ENCODE measurements at regions not wholly inside any gene's neighbourhood (a gene's known extent, or its start where the extent isn't known, plus 50 kb on each side); places are given as distances from the start of the nearest gene placed in this dataset.
"Not testable (repeated sequence)": the region's sequence is repeated elsewhere in the genome, so short reads cannot be mapped to it uniquely, and the experiment has no call there.

DNA sequence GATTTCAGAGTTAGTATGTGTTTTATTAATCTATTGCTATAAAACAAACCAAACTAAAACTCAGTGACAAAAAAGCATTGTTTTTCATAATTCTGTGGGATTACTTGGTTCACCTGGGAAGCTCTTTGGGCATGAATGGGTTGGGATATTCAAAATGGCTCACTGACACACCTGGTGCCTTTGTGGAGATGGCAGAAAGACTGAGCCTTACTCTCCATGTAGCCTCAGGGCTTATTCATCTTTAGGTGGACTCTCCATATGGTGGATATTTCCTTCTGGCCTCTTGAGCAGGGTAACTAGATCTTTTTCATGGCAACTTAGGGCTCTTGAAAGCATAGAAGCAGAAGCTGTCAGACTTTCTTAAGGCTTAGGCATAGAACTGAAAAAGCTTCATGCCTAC is 1102.8 kb upstream of the SEL1L start:
- DNase-seq = no peak

GRCh38 chr14:82641050-82641540 is 1107.4 kb upstream of the SEL1L start:
- no peak for DNase-seq

- DNase-seq = no peak
These were observed 1108.8 kb upstream of the SEL1L start for GRCh38 chr14:82642425-82642824.

GRCh38 chr14:82647088-82647810 is 1113.6 kb upstream of the SEL1L start:
- no peak for DNase-seq

DNA sequence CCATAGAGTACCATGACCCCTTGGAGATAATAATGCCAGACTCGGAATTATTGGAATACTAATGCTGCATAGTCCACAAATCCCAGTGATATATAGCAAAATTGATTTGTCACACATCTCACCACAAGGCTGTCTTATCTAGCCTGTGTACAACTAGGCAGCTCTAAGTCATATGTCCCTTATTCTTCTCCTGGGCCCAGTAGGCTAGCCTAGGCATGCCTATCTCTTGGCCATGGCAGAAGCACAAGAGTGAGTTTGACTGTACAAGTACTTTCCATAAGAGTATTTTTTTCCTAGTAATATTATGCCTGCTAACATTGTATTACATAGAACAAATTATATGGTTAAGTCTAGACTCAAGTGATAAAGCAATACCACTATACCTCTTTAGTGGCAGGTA is 1122.1 kb upstream of the SEL1L start:
- DNase-seq = no peak

DNA sequence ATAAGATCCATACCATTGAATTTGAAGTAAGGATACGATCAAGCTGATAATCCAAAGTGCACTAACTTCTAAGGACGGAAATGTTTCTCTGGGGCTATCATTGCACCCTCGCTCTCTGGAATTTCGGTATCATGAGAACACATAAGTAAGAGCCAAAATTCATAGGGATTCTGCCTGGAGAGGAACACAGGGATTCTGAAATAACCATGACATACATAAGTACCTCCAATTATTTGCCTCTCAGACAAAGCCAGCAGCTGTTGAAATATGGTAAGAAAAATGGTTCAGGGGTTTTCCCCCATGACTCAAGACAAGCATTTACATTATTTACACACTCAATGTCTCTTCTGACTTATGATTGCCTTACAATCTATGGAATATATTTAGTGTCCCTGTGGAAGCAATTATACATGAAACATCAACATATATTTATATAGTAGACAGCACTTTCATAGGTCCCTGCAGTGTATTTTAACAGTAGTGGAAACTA is 1123.6 kb upstream of the SEL1L start:
- no peak for DNase-seq

DNA sequence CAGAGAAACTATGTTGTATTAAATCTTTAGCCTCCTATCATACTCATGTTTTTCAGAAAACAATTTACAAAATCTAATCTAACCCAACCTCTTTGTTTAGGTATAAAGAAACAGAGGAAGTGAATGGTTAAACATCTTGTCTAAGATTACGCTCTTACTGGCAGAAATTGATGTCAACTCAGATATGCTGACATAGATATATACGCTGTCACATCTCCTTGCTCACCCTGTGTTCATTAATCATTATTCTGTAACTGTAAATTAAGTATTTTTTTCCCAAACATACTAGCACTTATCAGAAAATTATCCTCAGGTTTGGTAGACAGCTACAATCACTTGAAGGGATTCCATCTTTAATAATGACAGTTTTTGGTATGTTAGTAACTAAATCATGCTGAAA is 1127.6 kb upstream of the SEL1L start:
- DNase-seq = no peak

- DNase-seq = no peak
These were observed 1133.4 kb upstream of the SEL1L start for GRCh38 chr14:82667006-82667405.

DNA sequence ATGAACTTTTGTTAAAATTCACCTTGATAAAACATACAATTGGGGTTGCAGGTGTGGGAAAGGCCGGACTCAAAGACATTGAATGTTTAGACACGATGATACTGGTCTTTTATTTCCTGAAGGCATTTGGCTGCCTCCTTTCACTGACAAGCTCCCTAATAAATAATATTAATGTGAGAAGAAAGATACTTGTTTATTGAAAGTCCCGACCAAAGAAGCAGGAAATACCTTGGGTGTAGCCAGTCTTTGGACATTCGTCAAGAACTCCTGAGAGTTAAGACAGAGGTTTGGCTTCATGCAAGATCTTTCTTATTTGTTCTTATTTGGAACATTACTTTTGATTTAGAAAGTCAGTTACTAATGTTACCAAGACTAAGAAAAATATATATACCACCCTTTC is 1133.8 kb upstream of the SEL1L start:
- no peak for DNase-seq

DNA sequence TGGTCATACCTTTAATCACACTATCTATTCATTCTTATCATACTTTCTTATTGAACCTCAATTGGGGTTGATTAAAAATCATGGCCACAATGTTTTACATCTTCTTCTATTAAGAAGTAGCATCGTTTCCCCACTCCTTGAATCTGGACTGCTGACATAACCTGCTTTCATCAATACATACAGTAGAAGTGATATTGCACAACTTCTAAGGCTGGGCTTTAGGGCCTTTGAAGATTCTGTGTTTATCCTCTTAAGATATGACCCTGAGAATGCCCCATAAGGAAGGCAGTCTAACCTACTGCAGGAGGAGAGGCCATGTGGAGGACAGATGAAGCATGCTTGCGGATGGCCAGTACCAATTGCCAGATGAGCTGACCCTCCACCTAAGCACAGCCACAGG is 1142.8 kb upstream of the SEL1L start:
- DNase-seq = no peak

GRCh38 chr14:82689948-82690347 is 1156.3 kb upstream of the SEL1L start:
- DNase-seq = no peak

GRCh38 chr14:82691191-82691590 is 1157.5 kb upstream of the SEL1L start:
- DNase-seq = not testable (repeated sequence)

GRCh38 chr14:82694820-82695219 is 1161.2 kb upstream of the SEL1L start:
- no peak for DNase-seq

DNA sequence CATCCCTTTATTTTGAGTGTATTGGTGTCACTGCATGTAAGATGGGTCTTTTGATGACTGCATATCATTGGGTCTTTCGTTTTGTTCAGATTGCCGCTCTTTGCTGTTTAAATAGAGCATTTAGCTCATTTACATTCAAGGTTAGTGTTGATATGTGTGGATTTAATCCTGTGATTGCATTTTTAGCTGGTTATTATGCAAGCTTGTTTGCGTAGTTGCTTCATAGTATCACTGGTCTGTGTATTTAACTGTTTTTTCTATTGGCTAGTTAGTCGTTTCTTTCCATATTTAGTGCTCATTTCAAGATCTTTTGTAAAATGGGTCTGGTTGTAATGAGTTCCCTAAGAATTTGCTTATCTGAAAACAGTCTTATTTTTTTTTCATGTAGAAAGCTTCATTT is 1170.6 kb upstream of the SEL1L start:
- no peak for DNase-seq

GRCh38 chr14:82710267-82710841 is 1176.7 kb upstream of the SEL1L start:
- DNase-seq = no peak

DNA sequence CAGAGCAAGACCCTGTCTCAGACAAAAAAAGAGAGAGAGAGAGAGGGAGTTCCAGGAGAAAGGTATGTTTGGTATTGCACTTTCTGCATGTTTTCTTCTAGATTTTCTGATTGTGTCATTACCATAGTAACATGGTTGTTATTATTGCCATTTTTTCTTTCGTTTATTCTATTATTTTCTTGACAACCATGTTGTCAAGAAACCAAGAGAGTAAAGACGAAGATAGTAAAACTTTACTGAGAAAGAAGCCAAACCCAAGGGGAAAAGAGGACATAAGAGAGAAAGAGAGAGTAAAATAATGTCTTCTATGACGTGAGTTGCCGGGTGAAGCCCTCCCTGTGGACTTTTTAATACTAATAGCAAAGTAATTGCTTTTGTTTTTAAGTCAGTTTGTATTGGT is 1186.0 kb upstream of the SEL1L start:
- DNase-seq = no peak

DNA sequence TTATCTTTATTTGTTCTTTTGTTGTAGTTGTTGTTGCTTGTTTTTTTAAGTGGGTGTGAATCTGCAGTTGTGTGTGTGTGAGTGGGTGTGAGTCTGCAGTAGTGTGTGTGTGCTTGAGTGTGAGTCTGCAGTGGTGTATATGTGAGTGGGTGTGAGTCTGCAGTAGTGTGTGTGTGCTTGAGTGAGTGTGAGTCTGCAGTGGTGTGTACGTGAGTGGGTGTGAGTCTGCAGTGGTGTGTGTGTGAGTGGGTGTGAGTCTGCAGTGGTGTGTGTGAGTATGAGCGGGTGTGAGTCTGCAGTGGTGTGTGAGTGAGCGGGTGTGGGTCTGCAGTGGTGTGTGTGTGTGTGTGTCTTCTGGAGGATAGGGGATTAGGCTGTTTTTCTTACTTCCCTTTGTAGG is 1186.8 kb upstream of the SEL1L start:
- DNase-seq = no peak

DNA sequence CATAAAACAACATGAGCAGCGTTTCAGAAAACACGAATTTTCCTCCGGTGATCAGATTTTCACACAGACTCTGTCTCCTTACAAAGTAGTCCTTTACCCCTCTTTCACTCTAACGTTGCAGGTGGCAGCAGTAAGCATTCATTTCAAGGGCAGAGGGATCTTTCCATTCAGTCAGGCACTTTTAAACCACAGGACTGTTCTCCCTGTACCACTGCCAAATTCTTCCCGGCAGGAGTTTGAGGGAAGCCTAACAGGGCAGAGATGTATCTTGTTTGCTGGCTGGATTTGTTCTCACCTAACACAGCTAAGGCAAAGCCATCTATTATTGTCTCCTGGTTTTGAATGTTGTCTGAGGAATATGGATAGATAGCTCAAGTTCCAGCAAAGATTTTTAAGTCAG is 1187.3 kb upstream of the SEL1L start:
- DNase-seq = no peak

DNA sequence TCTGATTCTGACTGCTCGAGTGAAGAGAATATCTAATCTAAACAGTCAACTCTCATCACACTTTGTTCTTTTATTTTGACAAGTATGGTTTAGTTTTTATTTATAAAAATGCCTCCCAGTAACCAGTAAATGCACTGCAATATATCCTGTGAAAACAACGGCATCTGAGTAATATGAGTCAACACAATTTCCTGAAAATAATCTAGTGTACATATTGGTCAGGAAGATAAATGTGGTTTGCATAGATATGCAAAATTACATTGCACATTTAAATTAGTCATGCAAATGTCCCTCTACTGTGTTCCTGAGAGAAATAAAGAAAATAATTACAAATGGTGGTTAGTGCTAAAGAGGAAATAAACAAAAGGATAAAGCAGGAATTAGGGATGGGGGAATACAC is 1190.7 kb upstream of the SEL1L start:
- DNase-seq = no peak

DNA sequence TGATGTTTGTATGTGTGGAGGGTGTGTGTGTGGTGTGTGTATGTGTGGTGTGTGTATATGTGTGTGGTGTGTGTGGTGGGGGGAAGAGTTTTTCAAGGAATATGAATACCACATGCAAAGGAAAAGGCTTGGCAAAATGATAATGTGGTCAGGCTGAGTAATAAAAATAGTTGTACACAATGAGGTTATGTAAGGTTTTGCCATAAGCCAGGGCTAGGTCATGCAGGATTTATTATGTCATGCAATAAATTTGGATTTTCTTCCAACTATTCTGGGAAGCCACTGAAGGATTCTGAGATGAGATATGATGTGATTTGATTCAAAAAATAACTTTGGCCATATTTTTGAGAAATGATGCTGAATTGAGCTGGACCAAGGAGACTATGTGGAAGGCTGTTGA is 1191.6 kb upstream of the SEL1L start:
- DNase-seq = no peak

DNA sequence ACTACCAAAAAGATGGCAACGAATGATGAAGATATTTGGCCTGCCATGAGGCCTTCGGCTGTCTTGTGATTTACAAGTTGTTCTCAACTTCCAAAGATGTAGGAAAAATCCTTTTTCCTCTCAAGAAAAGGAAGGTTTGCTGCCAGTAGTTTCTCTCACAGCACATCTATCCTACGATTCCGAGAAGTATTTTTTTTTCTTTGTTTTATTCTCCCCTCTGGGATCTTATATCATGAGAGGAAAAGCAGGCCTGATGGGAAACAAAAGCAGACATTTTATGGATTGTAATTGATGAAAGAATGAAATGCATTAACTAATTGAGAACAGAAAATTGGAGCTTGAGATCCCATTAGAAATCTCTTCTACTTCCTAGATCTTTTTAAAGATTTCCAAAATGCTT is 1197.9 kb upstream of the SEL1L start:
- DNase-seq = no peak

- DNase-seq = no peak
These were observed 1206.9 kb upstream of the SEL1L start for GRCh38 chr14:82740547-82740946.

- DNase-seq = no peak
These were observed 1221.8 kb upstream of the SEL1L start for GRCh38 chr14:82755476-82755875.

GRCh38 chr14:82755923-82756322 is 1222.3 kb upstream of the SEL1L start:
- DNase-seq = no peak

DNA sequence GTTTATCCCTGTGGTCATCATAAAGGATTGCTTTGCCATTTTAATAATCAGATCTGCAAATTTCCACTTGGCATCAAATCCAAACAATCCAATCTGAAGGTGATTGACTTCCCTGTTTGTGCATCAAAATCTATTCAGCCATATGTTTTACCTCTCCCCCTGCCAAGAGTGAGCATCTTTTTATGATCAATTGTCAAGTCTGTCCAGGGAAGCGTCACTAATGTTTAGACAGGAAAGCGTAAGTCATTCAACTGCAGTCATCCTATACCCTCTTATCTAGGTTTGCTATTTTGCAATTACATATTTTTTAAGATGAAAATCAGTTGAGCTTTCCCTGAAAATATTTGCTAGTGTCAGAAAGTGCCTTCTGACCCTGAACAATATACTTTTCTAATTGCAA is 1224.1 kb upstream of the SEL1L start:
- DNase-seq = no peak

Data from NCI-H774 (cell line).